ENCODE measurements at regions not wholly inside any gene's neighbourhood (a gene's known extent, or its start where the extent isn't known, plus 50 kb on each side); places are given as distances from the start of the nearest gene placed in this dataset.

DNA sequence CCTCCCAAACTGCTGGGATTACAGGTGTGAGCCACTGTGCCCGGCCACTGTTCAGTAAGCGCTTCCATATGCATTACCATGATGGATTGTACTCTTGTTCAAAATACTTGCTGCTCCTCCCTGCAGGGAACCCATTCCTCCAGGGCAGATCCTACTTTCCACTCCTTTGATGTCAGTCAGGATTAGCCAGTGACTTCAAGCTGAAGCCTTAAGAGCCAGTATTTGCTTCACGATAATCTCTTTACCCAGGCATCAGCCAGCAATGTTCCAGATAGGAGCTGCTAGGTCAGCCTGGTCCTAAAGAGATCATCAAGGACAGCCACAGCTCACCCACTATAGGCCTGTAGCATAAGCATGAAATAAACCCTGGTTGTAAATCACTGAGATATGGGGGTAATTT, 96.5 kb upstream of the UBE2E2 start:
- Histone ChIP-seq H3K9me3 (ENCODE audit: insufficient read depth in 2 of 2, low read depth in 1 of 2, low read length in 1 of 2) (no peaks in the 10 kb centered on the region), H2AK5ac (ENCODE audit: low read depth, low read length) (no peak overlapping the region), H3K4me3 (ENCODE audit: extremely low read depth in 1 of 4, insufficient read depth in 2 of 4, low read depth in 3 of 4, low read length in 4 of 4) (no peak overlapping the region), H3K27me3 (replicated peaks in 1 of 4; ENCODE audit: control insufficient read depth in 3 of 4, extremely low read depth in 1 of 4, insufficient read depth in 3 of 4, low read length in 3 of 4) (no peaks in the 10 kb centered on the region), H3K18ac (ENCODE audit: extremely low read depth, low read length) (no peak overlapping the region), H3K23me2 (ENCODE audit: low read depth, low read length) (no peaks in the 10 kb centered on the region), H3K56ac (replicated peaks; ENCODE audit: insufficient read length, low read depth, low read length) (no peak overlapping the region), H2BK12ac (ENCODE audit: low read depth, low read length) (no peak overlapping the region; the same call in 1 of the 2 replicates), H3K14ac (ENCODE audit: insufficient read length) (no peak overlapping the region), H4K91ac (replicated peaks; ENCODE audit: insufficient read length, low read length) (no peak overlapping the region), H3K27ac (ENCODE audit: low read depth, low read length) (no peak overlapping the region), H3K79me2 (ENCODE audit: control insufficient read depth in 1 of 2, insufficient read depth in 2 of 2, low read length in 2 of 2) (no peaks in the 10 kb centered on the region), H3K4me1 (replicated peaks in 1 of 4; ENCODE audit: control insufficient read depth in 3 of 4, insufficient read depth in 4 of 4, low read length in 3 of 4) (no peaks in the 10 kb centered on the region), H3K36me3 (ENCODE audit: control insufficient read depth in 2 of 4, insufficient read depth in 4 of 4, low read length in 3 of 4) (no peaks in the 10 kb centered on the region), H2BK5ac (ENCODE audit: low read depth, low read length) (no peak overlapping the region), H2BK120ac (replicated peaks; ENCODE audit: low read depth, low read length) (no peak overlapping the region), H2BK20ac (ENCODE audit: low read length) (no peak overlapping the region), H3K9ac (replicated peaks in 1 of 4; ENCODE audit: extremely low read depth in 1 of 4, low read depth in 3 of 4, low read length in 3 of 4) (no peak overlapping the region), H3K23ac (ENCODE audit: insufficient read length) (no peak overlapping the region), H3K4me2 (ENCODE audit: insufficient read depth in 1 of 2, low read depth in 2 of 2, low read length in 2 of 2) (no peak overlapping the region), H4K8ac (ENCODE audit: extremely low read depth, insufficient read depth, low read length) (no peak overlapping the region), H2AFZ (ENCODE audit: low read length) (no peak overlapping the region), H4K20me1 (replicated peaks in 1 of 2; ENCODE audit: control insufficient read depth in 1 of 2, insufficient read depth in 2 of 2, low read length in 2 of 2) (no peaks in the 10 kb centered on the region), H3K4ac (replicated peaks; ENCODE audit: insufficient read length, low read depth, low read length) (no peak overlapping the region), H4K5ac (ENCODE audit: insufficient read length, low read depth, low read length) (no peak overlapping the region), H2BK15ac (ENCODE audit: low read length) (no peak overlapping the region), H3K79me1 (ENCODE audit: low read depth, low read length) (no peaks in the 10 kb centered on the region)
- FAIRE-seq = no peak
- WGBS, 2 experiments (ENCODE audit: extremely low coverage in 1 of 2, insufficient coverage in 1 of 2, insufficient read length in 1 of 2, insufficient replicate concordance in 2 of 2, low coverage in 1 of 2, low lambda C conversion rate in 2 of 2, missing lambda C conversion rate in 1 of 2) = 82% methylated on average over 3 of the region's 3 CpGs; no CpG with 5 or more reads in 1 of the 2 experiments
- DNase-seq (ENCODE audit: low read depth in 1 of 2, low spot score in 2 of 2) = no peak
- no peak for TF ChIP-seq ASH2L (IDR thresholded peaks at IDR 0.05; ENCODE audit: low read length)
- CTCF ChIA-PET (ENCODE audit: partially characterized antibody) = no interaction called here
- POLR2A ChIA-PET (ENCODE audit: partially characterized antibody) = no interaction called here

Measured in H1 (cell line).